ENCODE measurements at regions not wholly inside any gene's neighbourhood (a gene's known extent, or its start where the extent isn't known, plus 50 kb on each side); places are given as distances from the start of the nearest gene placed in this dataset.

GRCh38 chr2:12607971-12608370 is 108.8 kb upstream of the TRIB2 start:
- TF ChIP-seq CTCF (IDR thresholded peaks at IDR 0.05) (no peak), POLR2A (IDR thresholded peaks at IDR 0.05) (no peak)
